ENCODE measurements at regions not wholly inside any gene's neighbourhood (a gene's known extent, or its start where the extent isn't known, plus 50 kb on each side); places are given as distances from the start of the nearest gene placed in this dataset.
A peak's percentile ranks its signal among the peaks of the same experiment; 100 is the strongest.

DNA sequence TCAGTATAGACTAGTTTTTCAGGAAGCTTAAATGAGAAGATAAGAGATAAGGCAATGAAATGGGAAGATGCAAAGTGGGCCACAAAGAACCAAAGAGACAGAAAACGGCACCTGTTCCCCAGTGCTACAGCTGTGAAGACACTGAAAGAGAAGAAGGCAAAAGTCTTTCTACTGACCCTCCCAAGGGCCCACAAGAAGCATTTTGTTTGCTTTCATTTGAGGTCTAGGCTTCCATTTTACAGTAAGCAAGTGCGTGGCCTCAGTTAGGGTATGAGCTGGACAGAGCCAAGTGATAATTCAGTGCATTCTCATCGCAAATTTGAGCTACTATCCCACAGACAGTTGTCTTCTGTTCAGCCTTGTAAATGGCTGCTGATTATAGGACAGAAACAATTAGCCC, 53.4 kb upstream of the STK17B start:
- DNase-seq, result no peak

DNA sequence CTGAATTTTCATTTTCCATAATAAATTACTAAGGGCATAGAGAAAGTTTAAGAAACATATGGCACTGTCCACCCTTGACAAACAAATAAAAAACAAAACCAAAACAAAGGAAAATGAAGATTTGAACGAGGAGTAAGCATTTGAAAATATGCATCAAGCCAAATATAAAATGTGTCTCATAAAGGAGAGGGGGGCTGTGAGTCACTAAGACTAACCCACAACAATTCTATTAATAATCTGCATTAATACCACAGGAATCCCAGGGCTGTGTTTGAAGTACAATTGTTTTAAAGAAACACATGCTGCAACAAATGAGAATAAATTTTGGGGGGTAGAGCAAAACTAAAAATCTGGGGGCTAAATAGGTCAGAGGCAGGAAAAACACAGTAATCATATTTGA, 53.8 kb upstream of the STK17B start:
- no peak for DNase-seq

DNA sequence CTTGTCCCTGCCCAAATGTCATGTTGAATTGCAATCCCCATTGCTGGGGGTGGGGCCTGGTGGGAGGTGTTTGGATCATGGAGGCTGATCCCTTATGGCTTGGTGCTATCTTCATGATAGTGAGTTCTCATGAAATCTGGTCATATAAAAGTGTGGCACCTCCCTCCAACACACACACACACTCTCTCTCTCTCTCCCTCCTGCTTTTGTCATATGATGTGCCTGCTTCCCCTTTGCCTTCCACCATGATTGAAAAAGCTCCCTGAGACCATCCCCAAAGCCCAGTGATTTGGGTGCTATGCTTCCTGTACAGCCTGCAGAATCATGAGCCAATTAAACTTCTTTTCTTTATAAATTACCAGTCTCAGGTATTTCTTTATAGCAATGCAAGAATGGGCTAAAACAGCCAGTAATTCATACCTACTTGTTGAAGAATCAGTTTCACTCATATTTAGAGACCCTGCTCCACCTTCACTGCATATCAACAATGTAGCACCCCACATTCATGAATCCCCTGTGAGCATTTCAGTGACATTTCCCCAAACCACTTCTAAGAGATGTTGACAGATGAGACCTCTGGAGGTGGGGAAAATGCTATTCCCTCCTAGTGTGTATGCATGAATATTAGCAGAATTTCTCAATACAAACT, 54.8 kb upstream of the STK17B start:
- DNase-seq, result no peak

DNA sequence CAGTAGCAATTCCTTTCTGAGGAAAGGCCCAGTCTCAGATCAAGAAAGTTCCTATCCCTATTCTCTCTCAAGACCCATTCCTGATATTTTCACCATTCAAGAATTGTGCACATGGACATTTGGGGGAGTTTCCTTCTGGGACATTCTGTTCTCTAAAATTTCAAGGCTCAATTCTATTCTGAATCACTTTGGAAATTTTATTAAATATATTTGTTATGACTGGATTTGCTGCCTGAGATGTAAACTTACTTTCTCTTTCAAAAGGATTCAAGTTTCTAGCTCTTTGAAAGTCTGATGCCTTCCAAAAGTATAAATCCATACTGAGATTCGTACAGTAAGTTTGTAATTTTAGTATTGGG, 55.3 kb upstream of the STK17B start:
- no peak for DNase-seq

DNA sequence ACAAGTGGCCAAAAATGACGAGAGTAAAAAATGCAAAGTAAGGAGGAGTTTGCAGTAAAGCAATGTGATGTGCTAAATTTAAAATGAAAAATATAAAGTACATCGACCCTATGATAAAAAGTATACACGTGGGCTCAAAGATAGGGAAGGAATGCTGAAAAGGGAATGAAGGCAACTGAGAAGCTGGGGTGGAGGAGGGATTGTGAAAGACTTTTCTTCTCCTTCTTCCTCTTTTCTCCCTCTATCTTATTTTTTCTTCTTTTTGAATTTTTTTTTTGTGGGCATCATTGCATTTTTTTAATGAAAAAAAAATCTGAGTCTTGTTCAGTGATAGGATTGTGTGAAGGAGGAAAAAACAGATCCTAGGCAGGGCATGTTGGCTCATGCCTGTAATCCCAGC, 57.6 kb upstream of the STK17B start:
- no peak for DNase-seq

DNA sequence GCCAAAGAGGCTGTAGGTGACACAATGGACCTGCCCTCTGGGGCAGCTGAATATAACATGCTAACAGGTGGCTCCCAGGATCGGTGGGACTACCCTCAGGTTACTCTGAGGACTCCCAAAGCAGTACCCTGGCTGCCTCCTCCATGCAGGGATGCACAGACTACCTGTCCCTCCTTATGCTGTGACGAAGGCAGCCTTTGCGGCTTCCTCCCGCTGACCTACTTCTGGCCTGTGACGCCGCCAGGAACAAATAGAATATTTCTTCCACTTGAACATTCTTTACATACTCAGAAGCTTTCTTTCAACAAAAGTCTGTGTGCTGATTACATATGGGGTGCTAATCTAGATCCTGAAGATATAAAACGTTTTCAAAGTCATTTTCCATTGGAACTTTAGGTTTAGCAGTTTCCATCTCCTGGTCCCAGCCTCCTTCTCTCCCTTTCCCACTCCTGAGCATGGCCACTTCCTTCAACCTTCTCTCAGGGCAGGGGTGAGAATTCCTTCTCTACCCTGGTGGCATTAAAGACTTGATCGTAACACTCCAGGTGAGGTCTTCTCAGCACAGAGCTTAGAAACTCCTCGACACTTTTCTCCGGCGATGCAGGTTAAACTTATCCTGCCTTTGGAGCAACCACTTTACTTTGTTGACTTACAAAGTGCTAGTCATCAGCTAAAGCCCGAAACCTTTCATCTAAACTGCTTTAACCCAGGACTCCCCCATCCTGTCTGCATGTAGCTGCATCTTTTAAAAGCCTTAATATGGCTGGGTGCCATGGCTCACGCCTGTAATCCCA, 58.9 kb upstream of the STK17B start:
- no peak for DNase-seq

DNA sequence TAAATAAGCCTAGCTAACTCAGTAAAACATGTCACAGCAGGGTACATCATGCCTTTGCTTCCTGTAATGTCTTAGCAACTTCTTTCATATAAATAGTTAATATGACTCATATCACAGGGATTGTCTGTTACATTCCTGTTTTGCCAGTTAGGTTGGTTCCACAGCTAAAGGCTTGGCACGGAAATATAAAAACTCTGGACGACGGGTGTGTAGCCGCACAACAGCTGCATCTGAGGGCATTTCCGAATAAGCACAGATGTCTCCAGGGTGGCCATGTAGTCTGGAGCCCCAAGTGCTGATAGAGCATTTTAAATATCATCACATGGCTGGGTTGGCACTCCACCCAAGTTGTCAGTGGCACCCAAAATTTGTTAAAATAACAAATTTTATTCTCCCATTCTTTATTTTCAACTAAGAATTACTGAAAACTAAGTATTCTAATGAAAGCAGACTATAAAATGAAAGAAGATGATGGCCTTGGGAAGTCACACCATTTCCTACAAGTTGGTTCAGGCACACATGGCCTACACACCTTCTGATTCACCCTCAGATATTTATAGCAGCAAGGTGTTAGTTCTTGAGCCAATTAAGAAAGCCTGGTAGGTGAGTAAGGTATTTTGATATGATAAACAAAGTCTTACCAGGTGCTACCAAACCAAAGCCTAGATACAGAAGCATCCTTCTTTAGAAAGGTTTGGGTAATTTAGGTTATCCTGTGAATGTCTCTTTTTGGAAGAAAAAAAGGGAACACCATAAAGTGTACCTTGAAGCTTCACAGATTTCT, 61.8 kb upstream of the STK17B start:
- DNase-seq, result no peak

DNA sequence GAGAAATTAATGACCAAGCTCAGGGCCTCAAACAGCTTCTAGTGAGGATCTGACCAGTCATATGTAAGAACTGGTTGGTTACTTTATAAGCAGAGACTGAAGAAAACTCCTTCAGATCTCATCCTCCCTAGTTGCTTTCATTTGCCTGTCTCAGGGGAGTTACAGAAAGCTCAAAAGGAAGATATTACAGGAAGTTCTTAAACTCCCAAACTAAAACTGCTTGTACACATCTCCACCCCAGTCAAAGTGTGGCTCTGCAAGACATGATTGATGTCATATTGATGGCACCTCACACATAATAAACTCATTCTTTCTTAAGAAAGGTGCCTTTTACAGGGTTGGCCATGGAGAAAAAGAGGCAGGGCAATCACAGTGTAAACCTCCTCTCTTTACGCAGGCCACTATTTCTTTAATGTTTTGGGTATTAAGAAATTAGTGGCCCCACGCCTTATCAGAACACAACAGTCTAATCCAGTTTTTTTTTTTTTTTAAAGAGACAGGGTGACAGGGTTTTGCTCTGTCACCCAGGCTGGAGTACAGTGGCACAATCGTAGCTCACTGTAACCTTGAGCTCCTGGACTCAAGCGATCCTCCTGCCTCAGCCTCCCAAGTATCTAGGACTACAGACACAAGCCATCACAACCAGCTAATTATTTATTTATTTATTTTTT, 62.6 kb upstream of the STK17B start:
- DNase-seq, result no peak

DNA sequence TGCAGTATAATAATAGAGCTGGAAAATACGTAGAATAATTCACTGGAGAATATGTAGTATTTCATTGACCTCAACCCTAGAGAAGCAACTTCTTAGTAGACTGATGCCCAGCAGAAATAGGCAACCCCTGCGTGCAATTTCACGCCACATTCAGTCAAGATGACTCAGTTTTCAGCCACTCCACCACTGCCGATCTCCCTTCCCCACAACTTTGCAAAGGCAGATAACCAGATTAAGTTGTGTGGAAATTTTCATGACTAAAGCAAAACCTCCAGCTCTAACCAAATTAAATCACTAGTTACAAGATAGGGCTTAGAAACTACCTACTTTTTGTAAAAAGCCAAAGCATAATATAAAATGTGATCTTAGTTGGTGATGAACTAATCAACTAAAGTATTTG, 63.3 kb upstream of the STK17B start:
- no peak for DNase-seq

DNA sequence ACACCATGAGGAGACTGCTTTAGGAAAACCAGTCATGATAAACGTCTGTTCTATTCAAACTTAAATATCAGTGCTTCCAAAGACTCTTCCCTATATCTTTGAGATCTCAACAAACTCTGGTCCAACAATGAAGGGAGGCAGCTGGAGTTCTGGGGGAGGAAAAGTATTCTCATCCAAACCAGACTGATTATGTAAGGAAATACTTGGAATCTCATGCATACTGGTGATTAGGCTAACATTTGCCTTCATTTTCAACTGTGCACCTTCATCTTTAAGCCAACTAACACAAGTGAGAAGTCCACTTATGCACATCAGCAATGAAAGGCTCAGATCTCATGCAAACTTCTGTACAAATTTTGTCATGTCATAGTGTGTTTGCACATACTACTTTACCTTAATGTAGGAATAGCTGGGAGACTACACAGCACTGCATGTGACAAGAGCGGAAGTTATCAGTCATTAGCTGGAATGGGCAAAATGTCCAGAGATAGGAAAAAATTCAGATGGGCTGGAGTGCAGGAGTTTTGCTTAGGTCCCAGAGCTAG, 67.5 kb upstream of the STK17B start:
- DNase-seq, result no peak

DNA sequence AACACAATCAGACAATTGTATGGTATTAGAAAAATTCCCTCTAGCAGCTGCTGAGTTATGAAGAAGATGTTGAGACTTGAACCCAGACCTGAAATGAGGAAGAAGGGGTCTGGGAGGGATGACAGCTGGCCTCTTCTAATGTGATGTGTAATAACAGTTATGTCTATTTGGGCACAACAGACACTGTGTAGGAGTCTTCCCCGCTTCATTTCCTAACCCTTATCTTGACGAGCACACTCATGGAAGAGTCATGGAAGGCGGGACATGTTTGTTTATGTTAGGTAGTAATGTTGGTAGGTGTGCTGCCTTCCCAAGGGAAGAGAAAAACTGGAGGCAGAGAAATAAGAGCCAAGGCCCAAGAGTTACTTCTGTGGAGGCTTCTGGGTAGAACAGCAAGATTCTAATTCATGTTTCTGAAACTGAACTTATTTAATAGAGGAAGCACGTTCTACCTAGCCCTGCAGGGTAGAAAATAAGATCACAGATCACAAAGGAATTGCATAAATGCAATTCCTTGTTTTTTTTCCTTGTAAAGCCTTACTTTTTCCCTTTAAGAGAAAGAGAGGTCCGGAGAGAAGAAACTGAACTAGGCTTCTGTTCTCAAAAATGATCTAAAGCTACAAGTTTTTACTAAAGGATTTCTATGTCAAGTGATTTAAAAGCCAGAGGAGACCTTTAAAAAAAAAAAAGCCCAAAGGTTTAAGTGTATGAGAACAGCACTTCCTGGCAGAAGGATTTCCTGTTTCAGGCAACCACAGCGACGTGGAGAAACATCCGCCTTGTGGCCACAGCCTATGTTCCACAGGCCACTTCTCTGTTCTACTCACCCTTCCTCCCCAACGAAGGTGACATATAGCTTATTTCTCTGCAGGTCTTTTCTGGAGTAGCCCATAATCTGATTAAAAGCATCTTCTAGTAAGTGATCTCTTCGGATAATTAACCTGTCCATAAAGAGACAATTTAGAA, 68.5 kb upstream of the STK17B start:
- peak; percentile 41 for DNase-seq

DNA sequence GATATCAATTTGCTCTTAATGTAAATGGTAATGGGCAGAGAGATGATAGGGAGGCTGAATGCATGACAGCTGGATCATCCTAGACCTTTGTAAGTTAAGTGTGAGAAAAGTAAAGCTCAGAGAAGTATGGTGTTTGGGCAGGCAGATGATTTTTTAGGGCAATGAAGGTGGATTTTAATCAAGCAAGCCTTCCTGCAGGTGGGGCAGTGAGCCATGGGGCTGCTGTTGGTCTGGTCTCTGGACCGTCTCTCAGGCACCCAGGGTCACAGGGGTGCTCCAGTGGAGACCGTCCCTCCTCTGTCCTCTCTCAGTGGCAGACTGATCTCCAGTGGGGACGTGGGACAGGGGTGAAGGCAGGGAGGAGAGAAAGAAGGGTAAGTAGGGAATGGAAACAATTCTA, 69.8 kb upstream of the STK17B start:
- no peak for DNase-seq

DNA sequence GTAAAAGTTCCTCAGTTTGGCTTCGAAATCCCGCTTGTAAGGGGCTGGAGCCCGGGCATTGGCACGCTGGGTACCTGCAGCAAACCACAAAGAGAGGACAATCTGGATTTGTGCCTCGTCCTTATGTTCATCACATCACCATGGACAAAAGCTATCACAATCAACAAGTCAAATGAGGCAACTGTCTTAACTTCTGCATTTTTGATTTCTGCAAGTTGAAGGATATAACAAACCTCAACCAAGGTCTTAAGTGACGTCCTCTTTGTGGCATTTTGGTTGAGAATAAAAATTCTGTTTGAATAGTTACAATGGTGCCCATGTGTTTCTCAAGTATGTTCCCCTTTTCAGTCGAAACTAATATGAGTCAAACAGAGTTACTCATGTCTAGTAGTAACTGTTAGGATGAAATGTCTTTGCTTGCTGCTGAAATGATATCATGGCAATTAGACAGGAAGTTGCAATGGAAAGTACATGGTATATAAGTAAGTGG, 70.8 kb upstream of the STK17B start:
- no peak for DNase-seq

DNA sequence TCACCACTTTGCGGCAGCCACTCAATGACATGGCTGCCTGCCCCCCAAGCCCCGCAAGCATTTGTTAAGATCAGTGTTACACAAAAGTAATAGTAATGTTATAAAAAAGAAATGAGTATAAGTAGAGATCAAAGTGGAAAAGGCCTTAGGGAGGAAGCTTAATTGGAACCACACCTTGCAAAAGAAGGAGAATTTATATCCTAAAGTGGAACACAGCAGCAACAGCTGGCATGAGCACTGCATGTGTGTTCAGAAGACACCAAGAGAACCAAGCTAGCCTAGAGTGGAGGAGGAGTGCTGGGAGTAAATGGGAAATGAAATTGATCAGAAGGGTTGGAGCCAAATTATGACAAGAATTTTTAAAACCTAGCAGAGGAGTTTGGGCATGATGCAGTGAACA, 73.1 kb upstream of the STK17B start:
- no peak for DNase-seq

DNA sequence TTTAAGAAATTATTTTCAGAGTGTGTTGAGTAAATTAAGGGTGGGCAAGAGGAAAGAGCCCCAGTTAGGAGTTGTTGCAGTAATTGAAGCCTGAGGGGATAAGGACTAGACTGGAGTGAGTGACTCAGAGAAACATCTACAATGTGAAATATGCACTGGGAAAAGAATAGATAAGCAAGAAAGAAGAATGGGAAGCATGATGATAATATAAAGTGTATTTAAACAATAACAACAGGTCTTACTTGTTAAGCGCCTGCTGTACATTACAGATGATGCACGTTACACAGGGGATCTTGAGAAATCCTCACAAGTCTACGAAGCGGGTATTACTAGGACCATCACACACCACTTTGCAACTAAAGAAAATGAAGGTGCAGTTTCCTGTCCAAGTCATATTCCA, 73.6 kb upstream of the STK17B start:
- DNase-seq, result no peak

DNA sequence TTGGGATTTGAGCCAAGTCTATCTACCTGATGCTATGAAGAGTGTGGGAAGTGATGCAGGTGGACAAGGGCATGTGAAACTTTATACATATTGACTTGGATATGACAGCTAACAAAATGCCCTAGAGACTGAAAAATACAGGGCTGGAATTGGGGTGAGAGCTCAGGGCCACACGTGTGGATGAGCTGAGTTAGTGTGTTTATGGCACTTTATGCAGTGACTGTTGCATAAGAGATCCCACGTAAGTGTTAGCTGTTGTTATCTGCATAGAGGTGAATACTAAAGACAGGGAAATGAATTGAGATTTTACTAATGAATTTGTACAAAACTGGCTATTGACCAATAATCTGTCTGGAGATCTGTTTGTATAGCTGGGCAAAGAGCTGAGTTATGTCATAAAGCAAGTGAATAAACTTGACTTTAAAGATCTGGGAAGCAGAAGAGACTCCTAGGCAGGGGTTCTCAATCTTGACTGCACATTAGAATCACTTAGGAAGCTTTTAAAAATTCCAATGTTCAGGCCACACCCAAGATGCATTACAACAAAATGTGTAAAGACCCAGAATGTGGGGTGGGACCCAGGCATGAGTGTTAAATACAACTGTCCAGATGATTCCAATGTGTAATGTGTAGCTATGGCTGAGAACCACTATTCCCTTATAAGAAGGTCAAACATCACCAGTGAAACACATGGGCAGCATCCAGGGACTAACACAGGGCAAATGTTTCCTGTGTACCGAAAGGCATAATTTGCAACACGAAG, 74.2 kb upstream of the STK17B start:
- no peak for DNase-seq

DNA sequence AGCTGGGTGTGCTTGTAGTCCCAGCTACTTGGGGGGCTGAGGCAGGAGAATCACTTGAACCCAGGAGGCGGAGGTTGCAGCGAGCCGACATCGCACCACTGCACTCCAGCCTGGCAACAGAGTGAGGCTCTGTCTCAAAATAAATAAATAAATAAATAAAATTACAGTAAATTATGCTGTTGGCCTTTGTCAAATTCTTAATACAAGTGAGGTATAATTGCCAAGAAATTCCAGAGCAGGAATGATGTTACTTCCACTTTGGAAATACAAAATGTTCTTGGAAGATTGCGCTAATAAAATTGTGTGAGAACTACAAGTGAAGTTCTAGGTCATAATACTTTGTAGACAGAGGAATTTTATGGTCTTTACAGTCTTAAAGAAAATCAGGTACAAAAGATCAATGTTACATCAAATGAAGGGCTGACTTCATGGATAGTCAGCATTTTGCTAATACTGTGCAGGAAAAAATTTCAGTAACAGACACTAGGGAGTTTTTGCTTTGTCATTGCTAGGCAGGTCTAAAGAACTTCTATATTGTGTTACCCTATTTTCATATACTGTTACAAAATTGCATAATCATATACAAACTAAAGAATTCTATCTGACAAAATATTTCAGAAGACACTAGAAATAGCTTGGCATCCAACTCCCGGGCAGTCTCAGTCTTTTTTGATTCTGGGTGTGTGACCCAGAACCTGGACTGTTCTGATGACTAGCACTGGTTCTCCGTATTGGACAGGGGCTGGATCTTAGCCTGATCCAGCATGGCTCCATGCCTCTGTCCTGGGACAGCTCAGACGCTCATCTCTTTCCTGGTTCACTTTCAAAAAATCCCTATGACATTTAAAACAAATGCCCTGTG, 76.0 kb upstream of the STK17B start:
- DNase-seq, result no peak

DNA sequence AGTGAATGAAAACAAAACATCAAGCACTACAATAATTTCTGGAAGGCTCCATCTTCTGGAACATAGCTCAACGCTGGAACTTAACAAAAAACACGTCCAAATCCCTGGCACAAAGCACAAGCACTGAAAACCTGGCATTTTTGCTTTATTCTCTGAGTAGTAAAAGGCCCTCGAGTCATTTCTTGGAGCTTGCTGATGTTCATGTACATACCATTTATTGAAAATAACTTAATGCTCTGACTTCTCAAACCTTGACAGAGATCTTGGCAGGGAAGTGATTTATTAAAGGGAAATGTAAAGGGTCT, 76.5 kb upstream of the STK17B start:
- no peak for DNase-seq

DNA sequence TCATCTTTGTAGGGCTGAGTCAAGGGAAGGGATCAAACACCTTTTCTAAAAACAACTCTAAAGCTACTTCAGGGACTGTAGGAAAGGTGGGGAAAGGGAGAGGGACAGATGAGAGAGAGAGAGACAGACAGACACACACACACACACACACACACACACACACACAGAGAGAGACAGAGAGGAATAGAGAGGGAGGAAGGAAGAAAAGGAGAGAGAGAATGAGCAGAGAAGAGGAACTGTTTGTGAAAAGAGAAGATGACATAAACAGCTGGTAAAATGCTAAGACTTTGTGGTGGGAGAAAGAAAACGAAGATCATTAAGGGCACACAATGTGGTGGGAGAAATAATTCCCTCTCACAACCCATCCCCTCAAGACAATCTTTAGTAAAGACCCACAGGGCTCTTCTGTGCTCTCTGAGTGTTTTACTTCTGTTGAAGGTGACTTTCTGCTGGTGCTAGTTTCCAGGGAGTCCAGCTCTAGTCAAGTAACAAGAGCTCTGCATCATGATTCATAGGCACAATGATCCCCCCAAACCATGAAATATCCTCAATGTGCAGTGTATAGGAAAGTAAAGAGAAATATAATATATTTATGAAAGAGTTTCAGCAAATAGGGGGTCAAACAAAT, 77.2 kb upstream of the STK17B start:
- DNase-seq, result no peak

DNA sequence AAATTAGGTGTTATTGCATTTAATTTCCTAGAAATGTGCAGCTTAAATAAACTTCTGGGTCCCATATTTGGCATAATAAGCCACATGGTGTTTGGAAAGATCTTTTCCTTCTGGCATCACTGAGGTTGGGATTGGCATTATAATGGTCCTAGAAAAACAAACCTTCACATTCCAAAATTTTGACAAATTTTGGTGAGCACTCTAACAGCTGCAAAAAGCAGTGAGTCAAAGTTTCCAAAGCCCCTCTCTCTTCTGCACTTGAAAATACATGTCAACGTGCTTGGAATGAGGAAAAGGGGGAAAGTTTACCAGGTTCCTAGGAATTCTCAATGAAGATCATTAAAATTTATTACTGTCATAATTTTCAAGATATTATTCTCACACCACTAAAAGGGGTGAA, 77.8 kb upstream of the STK17B start:
- DNase-seq, result no peak

All from NCI-H82 (cell line).